Lower leg skin (tissue), 3 donors: ENCODE measurements at regions not wholly inside any gene's neighbourhood (a gene's known extent, or its start where the extent isn't known, plus 50 kb on each side); places are given as distances from the start of the nearest gene placed in this dataset.

Experiments
- POLR2A ChIP-seq, 2 donors: fragments of 450-650 bp; IDR thresholded peaks; one replicate each; pipeline ENCODE4 v1.6.1; 2016 to 2017; ENCODE audit warnings: antibody characterized with exemption in 2 of 2, mild to moderate bottlenecking in 1 of 2, moderate library complexity in 1 of 2
- TF ChIP-seq, protein P1 (sequence below), 3 donors: fragments of 450-650 bp; IDR thresholded peaks; one replicate each; pipeline ENCODE4 v1.5.1; 2016; ENCODE audit warnings: antibody characterized with exemption in 3 of 3, mild to moderate bottlenecking in 3 of 3, moderate library complexity in 2 of 3

DNA sequence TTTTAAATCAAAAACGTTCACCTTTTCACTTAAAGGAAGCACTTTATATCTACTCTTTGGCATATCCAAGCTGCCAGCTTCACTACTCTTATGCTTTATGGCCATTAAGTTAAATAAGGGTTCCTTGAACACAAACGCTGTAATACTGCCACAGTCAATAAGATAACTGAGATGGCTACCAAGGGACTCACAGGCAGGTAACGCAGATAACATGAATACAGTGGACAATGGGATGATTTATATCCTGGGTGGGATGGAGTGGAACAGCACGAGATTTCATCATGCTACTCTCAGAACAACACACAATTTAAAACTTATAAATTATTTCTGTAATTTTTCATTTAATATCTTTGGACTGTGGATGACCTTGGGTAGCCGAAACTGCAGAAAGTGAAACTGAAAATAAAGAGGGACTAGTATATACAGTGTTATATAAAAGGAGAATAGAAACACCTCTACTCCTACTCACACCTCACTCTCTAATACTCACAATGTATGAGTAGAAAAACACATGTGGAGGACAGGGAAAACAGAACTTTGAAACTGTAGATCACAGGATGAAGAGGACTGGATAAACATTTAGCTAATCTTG is 367.3 kb downstream of the C12orf50 start:
- TF ChIP-seq, protein P1, sequence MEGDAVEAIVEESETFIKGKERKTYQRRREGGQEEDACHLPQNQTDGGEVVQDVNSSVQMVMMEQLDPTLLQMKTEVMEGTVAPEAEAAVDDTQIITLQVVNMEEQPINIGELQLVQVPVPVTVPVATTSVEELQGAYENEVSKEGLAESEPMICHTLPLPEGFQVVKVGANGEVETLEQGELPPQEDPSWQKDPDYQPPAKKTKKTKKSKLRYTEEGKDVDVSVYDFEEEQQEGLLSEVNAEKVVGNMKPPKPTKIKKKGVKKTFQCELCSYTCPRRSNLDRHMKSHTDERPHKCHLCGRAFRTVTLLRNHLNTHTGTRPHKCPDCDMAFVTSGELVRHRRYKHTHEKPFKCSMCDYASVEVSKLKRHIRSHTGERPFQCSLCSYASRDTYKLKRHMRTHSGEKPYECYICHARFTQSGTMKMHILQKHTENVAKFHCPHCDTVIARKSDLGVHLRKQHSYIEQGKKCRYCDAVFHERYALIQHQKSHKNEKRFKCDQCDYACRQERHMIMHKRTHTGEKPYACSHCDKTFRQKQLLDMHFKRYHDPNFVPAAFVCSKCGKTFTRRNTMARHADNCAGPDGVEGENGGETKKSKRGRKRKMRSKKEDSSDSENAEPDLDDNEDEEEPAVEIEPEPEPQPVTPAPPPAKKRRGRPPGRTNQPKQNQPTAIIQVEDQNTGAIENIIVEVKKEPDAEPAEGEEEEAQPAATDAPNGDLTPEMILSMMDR (IDR thresholded peaks at IDR 0.05) = no peak
- no peak for TF ChIP-seq POLR2A (IDR thresholded peaks at IDR 0.05)
